ENCODE measurements at regions not wholly inside any gene's neighbourhood (a gene's known extent, or its start where the extent isn't known, plus 50 kb on each side); places are given as distances from the start of the nearest gene placed in this dataset.
"Not testable (repeated sequence)": the region's sequence is repeated elsewhere in the genome, so short reads cannot be mapped to it uniquely, and the experiment has no call there.

GRCh38 chr12:86389949-86390348 lies 133.8 kb upstream of the MGAT4C start:
- ATAC-seq (no peak), DNase-seq (no peak)
- intact Hi-C loops (cut with DNase I, micrococcal nuclease): no loop called here

- intact Hi-C loops (cut with DNase I, micrococcal nuclease): no loop called here
- no peak for ATAC-seq
Observed at GRCh38 chr12:86387591-86388145, 131.5 kb upstream of the MGAT4C start.

GRCh38 chr12:86383759-86384158 lies 127.6 kb upstream of the MGAT4C start:
- intact Hi-C loops (cut with DNase I, micrococcal nuclease); ATAC-seq; DNase-seq: not testable (repeated sequence)

More at GRCh38 chr12:86387591-86388145, 131.5 kb upstream of the MGAT4C start:
- DNase-seq: no peak

- DNase-seq (no peak), ATAC-seq (no peak)
- intact Hi-C loops (cut with DNase I, micrococcal nuclease): no loop called here
Observed at GRCh38 chr12:86379337-86379736, 123.1 kb upstream of the MGAT4C start.

- DNase-seq: no peak
- intact Hi-C loops (cut with DNase I, micrococcal nuclease): no loop called here
- ATAC-seq: no peak
Observed at GRCh38 chr12:86376052-86376451, 119.9 kb upstream of the MGAT4C start.

GRCh38 chr12:86373813-86374212 lies 117.6 kb upstream of the MGAT4C start:
- intact Hi-C loops (cut with DNase I, micrococcal nuclease): no loop called here
- no peak for DNase-seq
- no peak for ATAC-seq

- intact Hi-C loops (cut with DNase I, micrococcal nuclease): no loop called here
- ATAC-seq (no peak), DNase-seq (no peak)
Observed at GRCh38 chr12:86367137-86367536, 110.9 kb upstream of the MGAT4C start.

GRCh38 chr12:86349196-86349595 lies 93.0 kb upstream of the MGAT4C start:
- ATAC-seq (peak; percentile 48), DNase-seq (no peak)
- intact Hi-C loops (cut with DNase I, micrococcal nuclease): no loop called here

- DNase-seq (no peak), ATAC-seq (no peak)
Observed at GRCh38 chr12:86333955-86334522, 77.8 kb upstream of the MGAT4C start.

GRCh38 chr12:86331457-86331856 lies 75.3 kb upstream of the MGAT4C start:
- no peak for ATAC-seq
- intact Hi-C loops (cut with DNase I, micrococcal nuclease): no loop called here

More at GRCh38 chr12:86333955-86334522, 77.8 kb upstream of the MGAT4C start:
- intact Hi-C loops (cut with DNase I, micrococcal nuclease): no loop called here

GRCh38 chr12:86331012-86331411 lies 74.8 kb upstream of the MGAT4C start:
- no peak for DNase-seq
- intact Hi-C loops (cut with DNase I, micrococcal nuclease): no loop called here
- no peak for ATAC-seq

More at GRCh38 chr12:86331457-86331856, 75.3 kb upstream of the MGAT4C start:
- DNase-seq: no peak

GRCh38 chr12:86312232-86312631 lies 56.0 kb upstream of the MGAT4C start:
- intact Hi-C loops (cut with DNase I, micrococcal nuclease): no loop called here
- ATAC-seq (no peak), DNase-seq (no peak)

Data from left colon (tissue), 2 donors.